Suprapubic skin (tissue), 4 donors: ENCODE measurements at regions not wholly inside any gene's neighbourhood (a gene's known extent, or its start where the extent isn't known, plus 50 kb on each side); places are given as distances from the start of the nearest gene placed in this dataset.

Source experiments
- DNase-seq, 2 donors: peaks; one replicate each; pipeline ENCODE4 v3.0.0-alpha.2; 2019; ENCODE audit warnings: low spot score in 2 of 2
- H3K27ac ChIP-seq: fragments of 200-600 bp; sonication (generic); one replicate; pipeline ENCODE4 v1.5.1; 2019
- H3K27me3 ChIP-seq: fragments of 200-600 bp; sonication (generic); one replicate; pipeline ENCODE4 v1.5.1; 2019
- H3K36me3 ChIP-seq: fragments of 200-600 bp; sonication (generic); one replicate; pipeline ENCODE4 v1.5.1; 2019
- H3K4me1 ChIP-seq: fragments of 200-600 bp; sonication (generic); one replicate; pipeline ENCODE4 v1.5.1; 2019
- H3K4me3 ChIP-seq: fragments of 200-600 bp; sonication (generic); one replicate; pipeline ENCODE4 v1.5.1; 2019; ENCODE audit warnings: mild to moderate bottlenecking
- H3K9me3 ChIP-seq: fragments of 200-600 bp; sonication (generic); one replicate; pipeline ENCODE4 v1.5.1; 2019
- EP300 ChIP-seq: sonication (generic); formaldehyde crosslinking; IDR thresholded peaks from one replicate; pipeline ENCODE4 v1.6.1; 2017; ENCODE audit warnings: antibody characterized with exemption
- POLR2A ChIP-seq, 2 donors: fragments of 450-650 bp; IDR thresholded peaks; one replicate each; pipeline ENCODE4 v1.6.1; 2017; ENCODE audit warnings: antibody characterized with exemption in 2 of 2, mild to moderate bottlenecking in 2 of 2, moderate library complexity in 2 of 2
- POLR2AphosphoS5 ChIP-seq, 3 donors: sonication (generic); formaldehyde crosslinking; IDR thresholded peaks; one replicate each; pipeline ENCODE4 v1.6.1; 2017; ENCODE audit warnings: antibody characterized with exemption in 3 of 3
- WGBS: methylation state at CpG from one replicate; pipeline ENCODE4 v1.1.5; 2018; 5-methylcytosine and 5-hydroxymethylcytosine counted together
- TF ChIP-seq, protein P1 (sequence below), 2 donors: fragments of 200-600 bp in 1 of 2; fragments of 450-650 bp in 1 of 2; sonication (generic) in 1 of 2; IDR thresholded peaks; one replicate each; pipeline ENCODE4 v1.5.1; 2016 to 2019; ENCODE audit warnings: antibody characterized with exemption in 2 of 2, mild to moderate bottlenecking in 1 of 2, moderate library complexity in 1 of 2

DNA sequence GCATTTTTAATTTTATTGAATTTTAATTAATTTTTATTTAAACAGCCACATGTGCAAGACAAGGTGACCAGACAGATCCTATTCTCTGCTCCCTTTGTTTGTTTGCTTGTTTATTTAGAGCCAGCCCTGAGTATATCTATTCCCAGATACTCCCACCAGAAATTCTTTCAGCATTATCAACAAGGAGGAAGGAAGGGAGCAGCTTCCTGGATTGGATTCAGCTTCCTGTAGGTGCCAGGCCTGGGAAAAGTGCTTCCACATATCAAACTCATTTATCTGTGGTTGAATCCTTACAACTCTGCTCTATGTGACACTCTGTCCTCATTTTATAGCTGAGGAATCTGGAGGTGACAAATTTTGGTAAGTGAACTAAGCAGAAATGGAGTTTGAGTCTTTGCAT, 60.5 kb upstream of the KLF7 start:
- H3K36me3 ChIP-seq, result no peaks in the 10 kb centered on the region
- TF ChIP-seq POLR2AphosphoS5 (IDR thresholded peaks at IDR 0.05) (no peak), POLR2A (IDR thresholded peaks at IDR 0.05) (no peak), EP300 (no peak)
- TF ChIP-seq, protein P1, sequence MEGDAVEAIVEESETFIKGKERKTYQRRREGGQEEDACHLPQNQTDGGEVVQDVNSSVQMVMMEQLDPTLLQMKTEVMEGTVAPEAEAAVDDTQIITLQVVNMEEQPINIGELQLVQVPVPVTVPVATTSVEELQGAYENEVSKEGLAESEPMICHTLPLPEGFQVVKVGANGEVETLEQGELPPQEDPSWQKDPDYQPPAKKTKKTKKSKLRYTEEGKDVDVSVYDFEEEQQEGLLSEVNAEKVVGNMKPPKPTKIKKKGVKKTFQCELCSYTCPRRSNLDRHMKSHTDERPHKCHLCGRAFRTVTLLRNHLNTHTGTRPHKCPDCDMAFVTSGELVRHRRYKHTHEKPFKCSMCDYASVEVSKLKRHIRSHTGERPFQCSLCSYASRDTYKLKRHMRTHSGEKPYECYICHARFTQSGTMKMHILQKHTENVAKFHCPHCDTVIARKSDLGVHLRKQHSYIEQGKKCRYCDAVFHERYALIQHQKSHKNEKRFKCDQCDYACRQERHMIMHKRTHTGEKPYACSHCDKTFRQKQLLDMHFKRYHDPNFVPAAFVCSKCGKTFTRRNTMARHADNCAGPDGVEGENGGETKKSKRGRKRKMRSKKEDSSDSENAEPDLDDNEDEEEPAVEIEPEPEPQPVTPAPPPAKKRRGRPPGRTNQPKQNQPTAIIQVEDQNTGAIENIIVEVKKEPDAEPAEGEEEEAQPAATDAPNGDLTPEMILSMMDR (IDR thresholded peaks at IDR 0.05), result no peak
- H3K4me3 ChIP-seq, result no peak overlapping the region
- H3K4me1 ChIP-seq, result peaks cover 17% of the 10 kb centered on the region
- no peak for DNase-seq
- no peak overlapping the region for H3K27ac ChIP-seq
- H3K27me3 ChIP-seq, result no peaks in the 10 kb centered on the region
- no peaks in the 10 kb centered on the region for H3K9me3 ChIP-seq

- Histone ChIP-seq H3K4me1 (peaks cover 17% of the 10 kb centered on the region), H3K9me3 (no peaks in the 10 kb centered on the region), H3K36me3 (no peaks in the 10 kb centered on the region), H3K27me3 (no peaks in the 10 kb centered on the region), H3K4me3 (no peak overlapping the region), H3K27ac (no peak overlapping the region)
- no peak for DNase-seq
- TF ChIP-seq EP300 (no peak), POLR2AphosphoS5 (IDR thresholded peaks at IDR 0.05) (no peak)
- WGBS, result 62% methylated on average over 4 of the region's 4 CpGs
Observed at GRCh38 chr2:207226671-207227061, 60.9 kb upstream of the KLF7 start.

DNA sequence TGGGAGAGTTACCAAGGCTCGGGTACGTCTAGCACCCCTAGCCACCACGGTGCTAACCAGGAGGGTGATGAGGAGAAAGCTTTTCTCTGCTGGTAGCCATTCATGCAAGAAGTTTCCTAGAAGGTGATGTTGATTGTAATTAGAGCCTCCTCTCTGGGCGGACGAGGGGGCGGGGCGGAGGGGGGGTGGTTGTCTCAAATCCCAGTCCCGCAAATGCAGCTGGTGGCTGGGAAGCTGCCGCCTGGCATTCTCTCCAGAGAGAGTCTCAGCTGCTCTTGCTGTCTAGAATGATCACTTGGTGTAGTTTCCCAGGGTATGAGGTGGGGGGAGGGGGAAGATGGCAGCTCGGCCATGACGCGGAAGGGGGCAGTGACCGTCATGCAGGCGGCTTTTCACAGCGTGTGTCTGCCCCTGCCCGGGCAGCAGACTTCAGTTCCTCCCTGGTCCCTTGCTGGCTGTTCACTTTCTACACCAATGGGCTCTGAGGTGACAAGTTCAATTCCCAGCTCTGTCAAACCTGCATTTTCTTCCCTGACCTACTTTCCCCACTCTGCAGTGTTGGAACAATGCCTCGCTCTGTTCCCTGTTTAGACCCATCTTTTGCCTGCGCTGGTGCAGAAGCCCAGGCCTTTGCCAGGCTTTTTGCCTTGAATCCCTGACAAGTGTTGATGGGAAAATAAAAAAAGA, 61.5 kb upstream of the KLF7 start:
- no peak for DNase-seq
- TF ChIP-seq POLR2AphosphoS5 (IDR thresholded peaks at IDR 0.05), result no peak
- TF ChIP-seq POLR2A (IDR thresholded peaks at IDR 0.05), result no peak
- TF ChIP-seq, protein P1 (IDR thresholded peaks at IDR 0.05), result no peak
- TF ChIP-seq EP300, result no peak
- Histone ChIP-seq H3K27ac (no peak overlapping the region), H3K4me3 (peak overlapping the region; percentile 9), H3K4me1 (peaks cover 17% of the 10 kb centered on the region), H3K27me3 (no peaks in the 10 kb centered on the region), H3K9me3 (no peaks in the 10 kb centered on the region), H3K36me3 (no peaks in the 10 kb centered on the region)
- 49% methylated on average over 14 of the region's 18 CpGs for WGBS

DNA sequence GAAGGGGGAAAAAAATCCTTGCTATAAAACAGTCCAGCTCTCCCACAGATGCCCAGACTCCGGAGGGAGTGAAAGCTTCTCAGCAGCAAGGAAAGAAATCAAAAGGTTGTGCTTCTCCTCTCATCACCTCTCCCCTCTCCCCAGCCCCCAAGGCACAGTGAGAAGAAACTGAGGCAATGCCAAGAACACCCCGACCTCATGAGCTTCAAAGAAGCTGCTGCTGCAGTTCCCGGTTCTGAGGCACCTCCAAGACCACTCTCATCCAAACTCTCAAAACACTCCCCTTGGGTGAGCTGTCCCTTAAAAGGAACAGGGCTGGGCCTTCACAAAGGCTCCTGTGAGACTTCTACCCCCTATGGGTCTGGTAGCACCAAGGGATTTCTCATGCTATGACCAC, 62.0 kb upstream of the KLF7 start:
- Histone ChIP-seq H3K27me3 (no peaks in the 10 kb centered on the region), H3K27ac (no peak overlapping the region), H3K4me1 (peaks cover 17% of the 10 kb centered on the region), H3K4me3 (no peak overlapping the region), H3K9me3 (no peaks in the 10 kb centered on the region), H3K36me3 (no peaks in the 10 kb centered on the region)
- TF ChIP-seq POLR2A (IDR thresholded peaks at IDR 0.05), result no peak
- TF ChIP-seq, protein P1 (IDR thresholded peaks at IDR 0.05), result no peak
- no peak for TF ChIP-seq POLR2AphosphoS5 (IDR thresholded peaks at IDR 0.05)
- TF ChIP-seq EP300, result no peak
- DNase-seq, result no peak
- WGBS, result 37% methylated on average over 3 of the region's 3 CpGs

DNA sequence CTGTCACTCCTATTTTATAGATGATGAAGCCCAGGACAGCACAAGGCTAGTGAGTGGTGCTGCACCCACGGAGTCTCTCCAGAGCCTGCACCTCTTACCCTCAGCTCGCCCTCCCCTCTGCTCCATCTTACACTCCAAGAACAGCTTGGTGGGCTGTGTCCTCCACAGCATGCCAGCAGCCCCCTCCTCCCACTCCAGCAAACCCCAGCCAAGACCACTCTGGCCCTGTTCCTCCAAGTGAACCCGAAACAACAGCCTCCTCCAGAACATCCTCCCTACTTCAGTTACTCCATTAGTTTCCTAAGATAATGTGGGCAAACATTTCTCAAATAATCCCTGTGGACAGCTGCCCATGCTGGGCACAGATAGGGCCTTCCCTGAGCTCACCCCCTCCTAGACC, 62.7 kb upstream of the KLF7 start:
- Histone ChIP-seq H3K27ac (no peak overlapping the region), H3K4me3 (no peak overlapping the region), H3K9me3 (no peaks in the 10 kb centered on the region), H3K36me3 (no peaks in the 10 kb centered on the region), H3K27me3 (no peaks in the 10 kb centered on the region), H3K4me1 (peaks cover 17% of the 10 kb centered on the region)
- TF ChIP-seq POLR2AphosphoS5 (IDR thresholded peaks at IDR 0.05) (no peak), POLR2A (IDR thresholded peaks at IDR 0.05) (no peak), EP300 (no peak)
- TF ChIP-seq, protein P1 (IDR thresholded peaks at IDR 0.05), result no peak
- WGBS, result 92% methylated on average over 3 of the region's 3 CpGs
- no peak for DNase-seq

- Histone ChIP-seq H3K9me3 (no peaks in the 10 kb centered on the region), H3K36me3 (no peaks in the 10 kb centered on the region), H3K27me3 (no peaks in the 10 kb centered on the region), H3K27ac (no peak overlapping the region), H3K4me1 (peaks cover 17% of the 10 kb centered on the region), H3K4me3 (no peak overlapping the region)
- no peak for DNase-seq
- TF ChIP-seq POLR2AphosphoS5 (IDR thresholded peaks at IDR 0.05), result no peak
- TF ChIP-seq POLR2A (IDR thresholded peaks at IDR 0.05), result no peak
- TF ChIP-seq EP300, result no peak
- TF ChIP-seq, protein P1 (IDR thresholded peaks at IDR 0.05), result no peak
- 90% methylated on average over 3 of the region's 3 CpGs for WGBS
Observed at GRCh38 chr2:207229161-207229560, 63.4 kb upstream of the KLF7 start.
